Epithelial cell of esophagus (primary cell): ENCODE measurements at regions not wholly inside any gene's neighbourhood (a gene's known extent, or its start where the extent isn't known, plus 50 kb on each side); places are given as distances from the start of the nearest gene placed in this dataset.

Experiments
- DNase-seq: peaks from one replicate; pipeline ENCODE4 v3.0.0; 2010; ENCODE audit warnings: low read depth
- H3K4me3 ChIP-seq: 2 replicates; pipeline ENCODE4 v1.5.1; 2011; ENCODE audit warnings: mild to moderate bottlenecking, low read length, control low read depth
- CTCF ChIP-seq: IDR thresholded peaks from 2 replicates; pipeline ENCODE4 v1.5.1; 2011; ENCODE audit warnings: low read depth, mild to moderate bottlenecking, low read length, control low read depth, inconsistent platforms; ENCODE audit not compliant: insufficient read depth; ENCODE audit errors: missing control alignments

- no peak for TF ChIP-seq CTCF
- no peak for DNase-seq
- no peak overlapping the region for H3K4me3 ChIP-seq
Observed at GRCh38 chr18:40841063-40841462, 1114.0 kb upstream of the PIK3C3 start.

- no peak overlapping the region for H3K4me3 ChIP-seq
- no peak for DNase-seq
- no peak for TF ChIP-seq CTCF
Observed at GRCh38 chr18:40832362-40832761, 1122.7 kb upstream of the PIK3C3 start.

GRCh38 chr18:40824291-40824690 is 1130.7 kb upstream of the PIK3C3 start:
- no peak for DNase-seq
- H3K4me3 ChIP-seq: no peak overlapping the region
- TF ChIP-seq CTCF: no peak

- no peak for DNase-seq
- no peak for TF ChIP-seq CTCF
- H3K4me3 ChIP-seq: no peak overlapping the region
Observed at GRCh38 chr18:40821596-40822243, 1133.3 kb upstream of the PIK3C3 start.

- DNase-seq: peak; percentile 5
- H3K4me3 ChIP-seq: no peak overlapping the region
- no peak for TF ChIP-seq CTCF
Observed at GRCh38 chr18:40812981-40813515, 1142.0 kb upstream of the PIK3C3 start.

GRCh38 chr18:40810372-40810771 is 1144.7 kb upstream of the PIK3C3 start:
- H3K4me3 ChIP-seq: no peak overlapping the region
- no peak for TF ChIP-seq CTCF
- peak; percentile 79 for DNase-seq

- TF ChIP-seq CTCF: no peak
- no peak overlapping the region for H3K4me3 ChIP-seq
- peak; percentile 75 for DNase-seq
Observed at GRCh38 chr18:40789286-40789685, 1165.7 kb upstream of the PIK3C3 start.
